ENCODE measurements at regions not wholly inside any gene's neighbourhood (a gene's known extent, or its start where the extent isn't known, plus 50 kb on each side); places are given as distances from the start of the nearest gene placed in this dataset.

- DNase-seq, result no peak
- H3K27me3 ChIP-seq, result no peaks in the 10 kb centered on the region
- no peak overlapping the region for H3K27ac ChIP-seq
- H3K9me3 ChIP-seq, result no peaks in the 10 kb centered on the region
- TF ChIP-seq POLR2A (IDR thresholded peaks at IDR 0.05) (no peak), CTCF (IDR thresholded peaks at IDR 0.05) (no peak)
- no peaks in the 10 kb centered on the region for H3K36me3 ChIP-seq
- no peaks in the 10 kb centered on the region for H3K4me1 ChIP-seq
- H3K4me3 ChIP-seq, result no peak overlapping the region
Measured at GRCh38 chr18:78856569-78857313, 122.9 kb upstream of the SALL3 start.

DNA sequence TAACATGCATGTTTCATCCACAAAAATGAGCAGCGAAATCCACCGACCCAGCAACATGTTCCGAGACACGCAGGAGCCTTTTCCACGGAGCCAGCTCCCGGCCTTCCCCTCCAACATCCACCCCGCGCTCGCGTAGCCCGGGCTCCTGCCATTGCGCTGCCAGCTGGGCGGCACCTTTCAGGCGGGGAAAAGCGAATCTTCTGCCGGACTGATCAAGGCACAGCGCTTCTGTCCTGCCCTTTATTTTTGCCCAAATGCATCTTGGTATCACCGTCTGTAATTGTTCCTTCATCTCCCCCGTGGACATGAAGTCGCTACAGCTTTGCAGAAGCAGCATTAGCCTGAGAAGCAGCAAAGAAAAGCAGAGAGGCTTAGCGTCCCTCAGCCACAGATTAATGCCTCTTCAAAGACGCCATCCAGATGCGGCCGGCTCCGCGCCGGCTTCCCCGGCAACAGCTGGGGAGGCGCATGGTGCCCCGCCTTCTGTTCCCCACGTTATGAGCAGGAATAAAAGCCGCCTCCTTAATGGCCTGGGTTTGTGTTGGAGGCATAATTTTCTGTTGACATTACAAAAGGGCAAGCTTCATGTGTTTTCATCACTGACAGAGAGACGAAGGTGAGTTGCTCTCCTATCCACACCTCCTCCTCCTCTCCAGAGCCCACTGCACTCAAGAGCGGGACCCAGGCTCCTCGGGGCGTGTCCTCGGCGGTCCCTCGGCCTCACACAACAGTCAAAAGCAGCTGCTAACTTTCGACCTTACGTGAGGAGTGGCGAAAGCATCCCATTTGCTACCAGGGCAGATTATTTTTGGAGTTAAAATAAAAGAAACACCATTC, 122.1 kb upstream of the SALL3 start:
- TF ChIP-seq CTCF (IDR thresholded peaks at IDR 0.05) (no peak), POLR2A (IDR thresholded peaks at IDR 0.05) (no peak)
- H3K4me3 ChIP-seq, result no peak overlapping the region
- no peaks in the 10 kb centered on the region for H3K9me3 ChIP-seq
- DNase-seq, result no peak
- H3K27ac ChIP-seq, result no peak overlapping the region
- H3K4me1 ChIP-seq, result no peaks in the 10 kb centered on the region
- H3K27me3 ChIP-seq, result no peaks in the 10 kb centered on the region
- H3K36me3 ChIP-seq, result no peaks in the 10 kb centered on the region

DNA sequence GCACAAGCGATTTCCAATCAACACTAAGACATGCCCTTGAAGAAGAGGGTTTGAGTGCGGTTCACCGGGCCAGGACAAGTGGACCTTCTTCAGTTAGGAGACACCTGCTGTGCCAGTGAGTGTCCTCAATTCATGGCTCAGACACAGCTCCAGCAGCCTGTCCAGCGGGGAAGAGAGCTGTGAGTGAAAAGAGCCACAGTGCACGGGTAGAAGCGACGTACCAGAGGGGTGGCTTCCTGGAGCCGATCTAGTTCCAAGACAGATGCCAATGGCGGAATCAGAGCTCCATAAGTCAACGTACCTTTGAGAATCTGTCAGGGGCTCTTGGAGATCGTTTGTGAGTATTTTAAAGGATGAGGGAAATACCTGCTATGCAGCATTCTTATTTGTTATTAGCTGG, 119.9 kb upstream of the SALL3 start:
- H3K27ac ChIP-seq, result no peak overlapping the region
- no peaks in the 10 kb centered on the region for H3K27me3 ChIP-seq
- TF ChIP-seq POLR2A (IDR thresholded peaks at IDR 0.05) (no peak), CTCF (IDR thresholded peaks at IDR 0.05) (no peak)
- H3K4me1 ChIP-seq, result no peaks in the 10 kb centered on the region
- DNase-seq, result no peak
- no peak overlapping the region for H3K4me3 ChIP-seq
- H3K36me3 ChIP-seq, result no peaks in the 10 kb centered on the region
- H3K9me3 ChIP-seq, result no peaks in the 10 kb centered on the region

GRCh38 chr18:78860117-78860516, 119.5 kb upstream of the SALL3 start:
- no peak overlapping the region for H3K4me3 ChIP-seq
- TF ChIP-seq POLR2A (IDR thresholded peaks at IDR 0.05) (no peak), CTCF (IDR thresholded peaks at IDR 0.05) (no peak)
- no peaks in the 10 kb centered on the region for H3K4me1 ChIP-seq
- no peaks in the 10 kb centered on the region for H3K36me3 ChIP-seq
- no peaks in the 10 kb centered on the region for H3K27me3 ChIP-seq
- H3K9me3 ChIP-seq, result no peaks in the 10 kb centered on the region
- DNase-seq, result no peak
- H3K27ac ChIP-seq, result no peak overlapping the region

DNA sequence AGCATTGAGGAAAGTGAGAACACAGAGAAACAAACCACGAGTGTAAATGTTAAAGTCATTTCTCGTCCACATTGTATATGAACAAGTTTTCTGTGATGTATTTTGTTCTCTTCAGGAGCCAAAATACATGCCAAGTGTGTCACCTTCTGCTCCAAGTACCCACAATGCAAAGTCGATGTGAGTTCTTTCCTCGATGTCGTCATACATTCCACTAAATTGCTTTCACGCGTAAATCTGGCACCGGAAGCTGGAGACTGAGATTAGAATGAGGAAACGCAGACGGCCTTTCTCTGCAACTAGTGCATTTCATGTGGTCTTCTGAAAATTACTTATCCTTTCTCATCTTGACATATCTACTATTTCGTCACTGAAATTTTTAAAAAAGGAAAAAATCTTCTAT, 118.5 kb upstream of the SALL3 start:
- H3K4me3 ChIP-seq, result no peak overlapping the region
- no peak for DNase-seq
- no peaks in the 10 kb centered on the region for H3K36me3 ChIP-seq
- H3K27ac ChIP-seq, result no peak overlapping the region
- H3K4me1 ChIP-seq, result no peaks in the 10 kb centered on the region
- no peaks in the 10 kb centered on the region for H3K9me3 ChIP-seq
- TF ChIP-seq POLR2A (IDR thresholded peaks at IDR 0.05) (no peak), CTCF (IDR thresholded peaks at IDR 0.05) (no peak)
- no peaks in the 10 kb centered on the region for H3K27me3 ChIP-seq
